ENCODE measurements at regions not wholly inside any gene's neighbourhood (a gene's known extent, or its start where the extent isn't known, plus 50 kb on each side); places are given as distances from the start of the nearest gene placed in this dataset.

DNA sequence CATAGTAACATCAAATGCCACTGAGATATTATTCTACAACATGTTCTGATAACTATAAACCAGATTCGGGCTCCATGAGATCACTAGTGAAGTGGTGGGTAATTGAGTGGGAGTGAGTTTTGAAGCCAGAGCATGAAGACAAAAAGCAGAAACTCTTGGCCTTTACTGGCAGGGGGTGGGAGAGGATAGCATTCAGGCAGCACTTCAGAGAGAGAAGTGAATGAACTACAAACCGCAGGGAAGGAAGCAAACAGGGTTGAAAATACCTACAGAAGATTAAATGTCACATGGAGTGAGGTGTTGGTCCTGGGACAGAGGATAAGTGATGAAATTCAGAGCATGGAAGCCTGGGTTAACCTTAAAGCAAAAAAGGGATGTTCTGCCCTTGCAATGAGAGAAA is 250.0 kb downstream of the EPM2A start:
- Histone ChIP-seq H3K4me3 (no peak overlapping the region), H3K27ac (no peak overlapping the region), H3K4me1 (ENCODE audit: control insufficient read depth in 1 of 2, low read depth in 2 of 2) (no peaks in the 10 kb centered on the region), H3K36me3 (no peaks in the 10 kb centered on the region), H3K9me3 (no peaks in the 10 kb centered on the region), H3K27me3 (replicated peaks; ENCODE audit: insufficient read depth) (no peaks in the 10 kb centered on the region)
- TF ChIP-seq, protein P1, sequence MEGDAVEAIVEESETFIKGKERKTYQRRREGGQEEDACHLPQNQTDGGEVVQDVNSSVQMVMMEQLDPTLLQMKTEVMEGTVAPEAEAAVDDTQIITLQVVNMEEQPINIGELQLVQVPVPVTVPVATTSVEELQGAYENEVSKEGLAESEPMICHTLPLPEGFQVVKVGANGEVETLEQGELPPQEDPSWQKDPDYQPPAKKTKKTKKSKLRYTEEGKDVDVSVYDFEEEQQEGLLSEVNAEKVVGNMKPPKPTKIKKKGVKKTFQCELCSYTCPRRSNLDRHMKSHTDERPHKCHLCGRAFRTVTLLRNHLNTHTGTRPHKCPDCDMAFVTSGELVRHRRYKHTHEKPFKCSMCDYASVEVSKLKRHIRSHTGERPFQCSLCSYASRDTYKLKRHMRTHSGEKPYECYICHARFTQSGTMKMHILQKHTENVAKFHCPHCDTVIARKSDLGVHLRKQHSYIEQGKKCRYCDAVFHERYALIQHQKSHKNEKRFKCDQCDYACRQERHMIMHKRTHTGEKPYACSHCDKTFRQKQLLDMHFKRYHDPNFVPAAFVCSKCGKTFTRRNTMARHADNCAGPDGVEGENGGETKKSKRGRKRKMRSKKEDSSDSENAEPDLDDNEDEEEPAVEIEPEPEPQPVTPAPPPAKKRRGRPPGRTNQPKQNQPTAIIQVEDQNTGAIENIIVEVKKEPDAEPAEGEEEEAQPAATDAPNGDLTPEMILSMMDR (IDR thresholded peaks at IDR 0.05), result no peak
- ATAC-seq (ENCODE audit: insufficient number of reproducible peaks, low FRiP score, low read depth) (no peak), DNase-seq (ENCODE audit: low spot score) (no peak)

DNA sequence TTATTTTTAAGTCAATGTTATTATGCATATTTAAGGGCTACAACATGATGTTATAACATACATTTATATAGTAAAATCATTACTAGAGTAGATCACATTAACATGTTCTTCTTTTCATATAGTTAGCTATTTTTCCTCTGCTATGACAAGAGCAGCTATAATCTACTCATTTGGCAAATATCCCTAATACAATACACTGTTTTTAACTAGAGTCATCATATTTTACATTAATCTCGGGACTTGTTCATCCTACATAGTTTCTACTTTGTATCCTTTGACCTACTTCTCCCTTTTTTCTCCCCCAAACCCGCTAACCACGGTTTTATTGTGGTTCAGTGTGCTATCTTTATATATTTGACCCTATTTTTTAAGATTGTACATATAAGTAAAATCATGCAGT is 249.0 kb downstream of the EPM2A start:
- Histone ChIP-seq H3K4me1 (ENCODE audit: control insufficient read depth in 1 of 2, low read depth in 2 of 2) (no peaks in the 10 kb centered on the region), H3K9me3 (no peaks in the 10 kb centered on the region), H3K4me3 (no peak overlapping the region), H3K36me3 (no peaks in the 10 kb centered on the region), H3K27ac (no peak overlapping the region), H3K27me3 (replicated peaks; ENCODE audit: insufficient read depth) (no peaks in the 10 kb centered on the region)
- TF ChIP-seq, protein P1 (IDR thresholded peaks at IDR 0.05), result no peak
- no peak for DNase-seq (ENCODE audit: low spot score)
- no peak for ATAC-seq (ENCODE audit: insufficient number of reproducible peaks, low FRiP score, low read depth)

DNA sequence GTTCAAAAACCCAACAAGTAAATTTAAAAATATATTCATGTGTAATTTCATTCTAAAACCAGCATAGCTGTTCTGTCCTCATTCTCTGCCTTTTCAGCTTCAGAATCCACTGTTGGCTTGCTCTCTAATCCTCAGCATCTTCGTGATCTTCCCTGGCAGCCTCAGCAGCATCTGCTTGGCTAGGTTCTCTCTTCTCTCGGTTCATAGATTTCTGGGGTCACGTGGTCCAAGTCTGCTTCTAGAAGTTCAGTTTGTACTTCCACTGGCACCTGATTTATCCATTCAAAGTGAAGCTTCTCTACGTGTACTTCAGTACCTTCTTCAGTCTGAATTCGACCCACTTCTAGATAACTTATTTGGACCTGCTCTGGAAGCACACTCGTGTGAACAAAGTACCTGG is 245.7 kb downstream of the EPM2A start:
- no peaks in the 10 kb centered on the region for H3K4me1 ChIP-seq (ENCODE audit: control insufficient read depth in 1 of 2, low read depth in 2 of 2)
- no peak overlapping the region for H3K27ac ChIP-seq

DNA sequence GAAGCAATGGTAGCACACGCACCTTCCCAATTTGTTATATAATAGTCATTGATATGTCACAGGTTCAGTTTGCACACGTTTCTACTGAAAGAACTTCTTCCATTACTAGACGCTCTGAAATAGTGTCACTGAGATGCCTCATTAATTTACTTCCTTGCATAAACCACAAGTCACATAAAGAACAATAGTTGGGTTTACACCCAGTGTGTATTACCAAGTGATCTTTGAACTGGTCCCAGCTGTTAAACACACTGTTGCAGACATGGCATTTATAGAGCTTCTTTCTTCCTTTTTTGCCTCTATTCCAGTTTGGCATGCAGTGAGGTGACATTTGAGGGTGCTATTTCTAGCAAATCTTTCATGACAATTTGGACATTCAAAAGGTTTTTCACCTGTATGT is 245.3 kb downstream of the EPM2A start:
- Histone ChIP-seq H3K36me3 (no peaks in the 10 kb centered on the region), H3K4me3 (no peak overlapping the region), H3K27me3 (replicated peaks; ENCODE audit: insufficient read depth) (no peaks in the 10 kb centered on the region), H3K4me1 (ENCODE audit: control insufficient read depth in 1 of 2, low read depth in 2 of 2) (no peaks in the 10 kb centered on the region), H3K9me3 (no peaks in the 10 kb centered on the region), H3K27ac (no peak overlapping the region)
- ATAC-seq (ENCODE audit: insufficient number of reproducible peaks, low FRiP score, low read depth), result no peak
- no peak for DNase-seq (ENCODE audit: low spot score)
- TF ChIP-seq, protein P1 (IDR thresholded peaks at IDR 0.05), result no peak

More for the DNA sequence above, 245.7 kb downstream of the EPM2A start:
- Histone ChIP-seq H3K9me3 (no peaks in the 10 kb centered on the region), H3K4me3 (no peak overlapping the region), H3K27me3 (replicated peaks; ENCODE audit: insufficient read depth) (no peaks in the 10 kb centered on the region), H3K36me3 (no peaks in the 10 kb centered on the region)
- TF ChIP-seq, protein P1 (IDR thresholded peaks at IDR 0.05), result no peak
- no peak for ATAC-seq (ENCODE audit: insufficient number of reproducible peaks, low FRiP score, low read depth)
- no peak for DNase-seq (ENCODE audit: low spot score)

DNA sequence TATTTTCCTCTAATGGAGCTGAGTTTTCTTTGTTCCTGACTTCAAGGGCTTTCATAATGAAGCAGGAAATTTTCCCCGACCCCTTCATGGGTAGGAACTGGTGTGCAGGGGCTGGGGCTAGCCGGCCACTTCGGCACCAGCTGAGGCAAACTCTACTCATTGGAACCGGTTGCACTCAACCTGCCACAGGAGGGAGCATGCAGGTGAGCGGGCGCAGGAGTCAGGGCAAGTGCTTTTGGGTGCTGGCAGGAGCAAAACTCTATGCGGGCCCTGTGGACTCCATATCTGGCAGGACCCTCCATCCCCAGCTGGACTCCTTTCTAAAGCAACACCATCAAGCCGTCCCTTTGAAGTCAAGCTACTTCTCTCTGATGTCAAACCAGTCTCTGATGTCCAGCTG is 244.2 kb downstream of the EPM2A start:
- H3K4me3 ChIP-seq, result no peak overlapping the region
- no peaks in the 10 kb centered on the region for H3K27me3 ChIP-seq (replicated peaks; ENCODE audit: insufficient read depth)
- no peaks in the 10 kb centered on the region for H3K4me1 ChIP-seq (ENCODE audit: control insufficient read depth in 1 of 2, low read depth in 2 of 2)
- DNase-seq (ENCODE audit: low spot score) (no peak), ATAC-seq (ENCODE audit: insufficient number of reproducible peaks, low FRiP score, low read depth) (no peak)
- TF ChIP-seq, protein P1 (IDR thresholded peaks at IDR 0.05), result no peak
- H3K9me3 ChIP-seq, result peaks cover 9% of the 10 kb centered on the region
- H3K27ac ChIP-seq, result no peak overlapping the region
- no peaks in the 10 kb centered on the region for H3K36me3 ChIP-seq
